PFSK-1 (cell line): ENCODE measurements at regions not wholly inside any gene's neighbourhood (a gene's known extent, or its start where the extent isn't known, plus 50 kb on each side); places are given as distances from the start of the nearest gene placed in this dataset.

Experiments
- FOXP2 ChIP-seq: optimal IDR thresholded peaks from 2 replicates; pipeline ENCODE3; 2011; ENCODE audit warnings: borderline replicate concordance, control low read depth, inconsistent platforms; ENCODE audit not compliant: insufficient read depth; ENCODE audit errors: extremely low read length, extremely low read depth
- POLR2AphosphoS5 ChIP-seq: IDR thresholded peaks from 2 replicates; pipeline ENCODE4 v1.6.1; 2012; ENCODE audit warnings: low read depth, mild to moderate bottlenecking, control low read depth, low read length, moderate library complexity
- SIN3A ChIP-seq: IDR thresholded peaks from 2 replicates; pipeline ENCODE4 v1.6.1; 2012; ENCODE audit warnings: mild to moderate bottlenecking, low read length, moderate library complexity, borderline replicate concordance; ENCODE audit not compliant: insufficient read depth
- TAF1 ChIP-seq: IDR thresholded peaks from 2 replicates; pipeline ENCODE4 v1.6.1; 2012; ENCODE audit warnings: low read length, control low read depth, borderline replicate concordance; ENCODE audit not compliant: insufficient read depth
- TF ChIP-seq, protein P1 (sequence below), 2 experiments: IDR thresholded peaks; 2 replicates each; pipeline versions ENCODE4 v1.6.1 to v1.8.0; 2011 to 2012; ENCODE audit warnings: low read depth in 2 of 2, low read length in 2 of 2, control low read depth in 1 of 2, inconsistent platforms in 1 of 2, mild to moderate bottlenecking in 1 of 2, moderate library complexity in 1 of 2; ENCODE audit not compliant: insufficient read depth in 1 of 2

DNA sequence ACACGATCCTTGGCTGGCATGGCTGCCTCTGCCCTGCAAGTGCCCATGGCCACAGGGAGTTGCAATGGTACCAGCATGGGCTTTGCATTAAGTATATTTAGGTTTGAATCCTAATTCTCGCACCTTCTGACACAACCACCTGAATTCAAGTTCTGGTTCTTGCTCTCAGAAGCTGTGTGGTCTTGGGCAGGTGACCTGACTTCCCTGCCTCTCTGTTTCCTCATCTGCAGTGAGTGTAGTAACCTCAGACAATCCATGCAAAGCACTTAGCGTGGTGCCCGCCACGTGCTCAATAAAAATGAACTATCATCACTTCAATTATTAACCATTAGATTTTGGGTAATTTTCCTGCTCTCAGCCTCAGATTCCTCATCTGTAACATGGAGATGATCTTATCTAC, 378.8 kb upstream of the ARID1B start:
- TF ChIP-seq TAF1 (no peak), SIN3A (no peak), FOXP2 (no peak), POLR2AphosphoS5 (no peak)
- TF ChIP-seq, protein P1, sequence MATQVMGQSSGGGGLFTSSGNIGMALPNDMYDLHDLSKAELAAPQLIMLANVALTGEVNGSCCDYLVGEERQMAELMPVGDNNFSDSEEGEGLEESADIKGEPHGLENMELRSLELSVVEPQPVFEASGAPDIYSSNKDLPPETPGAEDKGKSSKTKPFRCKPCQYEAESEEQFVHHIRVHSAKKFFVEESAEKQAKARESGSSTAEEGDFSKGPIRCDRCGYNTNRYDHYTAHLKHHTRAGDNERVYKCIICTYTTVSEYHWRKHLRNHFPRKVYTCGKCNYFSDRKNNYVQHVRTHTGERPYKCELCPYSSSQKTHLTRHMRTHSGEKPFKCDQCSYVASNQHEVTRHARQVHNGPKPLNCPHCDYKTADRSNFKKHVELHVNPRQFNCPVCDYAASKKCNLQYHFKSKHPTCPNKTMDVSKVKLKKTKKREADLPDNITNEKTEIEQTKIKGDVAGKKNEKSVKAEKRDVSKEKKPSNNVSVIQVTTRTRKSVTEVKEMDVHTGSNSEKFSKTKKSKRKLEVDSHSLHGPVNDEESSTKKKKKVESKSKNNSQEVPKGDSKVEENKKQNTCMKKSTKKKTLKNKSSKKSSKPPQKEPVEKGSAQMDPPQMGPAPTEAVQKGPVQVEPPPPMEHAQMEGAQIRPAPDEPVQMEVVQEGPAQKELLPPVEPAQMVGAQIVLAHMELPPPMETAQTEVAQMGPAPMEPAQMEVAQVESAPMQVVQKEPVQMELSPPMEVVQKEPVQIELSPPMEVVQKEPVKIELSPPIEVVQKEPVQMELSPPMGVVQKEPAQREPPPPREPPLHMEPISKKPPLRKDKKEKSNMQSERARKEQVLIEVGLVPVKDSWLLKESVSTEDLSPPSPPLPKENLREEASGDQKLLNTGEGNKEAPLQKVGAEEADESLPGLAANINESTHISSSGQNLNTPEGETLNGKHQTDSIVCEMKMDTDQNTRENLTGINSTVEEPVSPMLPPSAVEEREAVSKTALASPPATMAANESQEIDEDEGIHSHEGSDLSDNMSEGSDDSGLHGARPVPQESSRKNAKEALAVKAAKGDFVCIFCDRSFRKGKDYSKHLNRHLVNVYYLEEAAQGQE (IDR thresholded peaks at IDR 0.05; ENCODE audit: insufficient read depth in 1 of 2, low read depth in 2 of 2, low read length in 2 of 2): no peak

DNA sequence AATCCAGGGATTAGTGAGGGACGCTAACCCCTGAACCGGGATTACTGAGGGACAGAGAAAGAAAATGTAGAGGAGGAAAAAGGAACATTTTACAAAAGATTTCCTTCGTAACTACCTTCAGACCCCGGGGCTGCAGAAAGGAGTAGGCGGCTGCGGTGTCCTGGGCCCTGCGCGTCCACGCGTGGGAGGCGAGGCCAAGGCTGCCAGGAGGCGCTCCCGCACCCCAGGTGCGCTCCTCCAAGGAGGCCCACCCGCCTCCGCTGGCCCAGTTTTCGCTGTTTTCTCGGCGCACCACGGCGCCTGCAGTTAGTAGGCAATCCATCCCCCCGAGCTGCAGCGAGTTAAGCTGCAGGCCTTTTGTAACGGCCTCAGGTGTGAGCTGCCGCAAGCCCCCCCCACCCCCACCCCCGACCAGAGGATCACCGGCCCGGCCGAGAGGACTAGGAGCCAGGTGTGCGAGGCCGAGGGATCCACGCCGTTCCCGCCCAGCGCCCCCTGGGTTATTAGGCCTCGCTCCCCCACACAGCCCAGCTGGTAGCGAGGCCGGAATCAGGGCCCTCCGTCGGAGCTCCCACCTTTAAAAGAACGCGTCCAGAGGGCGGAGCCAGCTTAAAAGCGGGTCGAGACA, 380.3 kb upstream of the ARID1B start:
- TF ChIP-seq, protein P1 (IDR thresholded peaks at IDR 0.05; ENCODE audit: insufficient read depth in 1 of 2, low read depth in 2 of 2, low read length in 2 of 2): no peak
- TF ChIP-seq FOXP2 (no peak), TAF1 (no peak), SIN3A (no peak), POLR2AphosphoS5 (no peak)

DNA sequence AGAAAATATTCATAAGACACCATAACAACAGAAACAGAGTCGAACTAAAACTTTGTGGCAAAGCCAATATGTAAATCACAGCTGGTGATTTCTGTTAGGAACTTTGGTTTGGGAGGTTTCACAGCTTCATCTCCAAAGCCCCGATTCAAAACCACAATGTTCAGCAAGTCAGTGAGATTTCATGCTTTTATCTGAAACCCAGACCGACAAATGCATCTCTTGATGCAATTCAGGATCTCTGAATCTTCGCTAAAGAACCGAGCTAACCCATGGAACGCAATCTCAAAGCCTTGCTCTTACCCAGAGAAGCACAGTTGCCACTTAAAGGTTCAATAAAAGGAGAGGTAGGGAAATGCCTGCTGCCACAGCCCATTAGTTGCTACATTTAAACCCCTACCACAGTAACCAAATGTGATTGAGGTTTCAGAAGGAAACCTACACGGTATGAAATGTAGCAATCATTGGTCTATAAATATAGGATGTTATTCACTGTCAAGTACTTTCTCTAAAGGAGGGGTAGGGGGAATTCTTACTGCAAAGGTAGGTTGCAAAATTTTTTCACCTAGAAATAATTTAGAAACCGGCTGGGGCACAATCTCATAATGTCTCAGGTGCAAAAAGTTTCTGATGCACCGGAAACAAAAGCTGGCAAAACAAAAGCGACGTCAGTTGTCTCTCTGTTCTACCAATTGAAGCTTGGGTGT, 381.0 kb upstream of the ARID1B start:
- TF ChIP-seq, protein P1 (IDR thresholded peaks at IDR 0.05; ENCODE audit: insufficient read depth in 1 of 2, low read depth in 2 of 2, low read length in 2 of 2): no peak
- TF ChIP-seq POLR2AphosphoS5 (no peak), FOXP2 (no peak), TAF1 (no peak), SIN3A (no peak)

DNA sequence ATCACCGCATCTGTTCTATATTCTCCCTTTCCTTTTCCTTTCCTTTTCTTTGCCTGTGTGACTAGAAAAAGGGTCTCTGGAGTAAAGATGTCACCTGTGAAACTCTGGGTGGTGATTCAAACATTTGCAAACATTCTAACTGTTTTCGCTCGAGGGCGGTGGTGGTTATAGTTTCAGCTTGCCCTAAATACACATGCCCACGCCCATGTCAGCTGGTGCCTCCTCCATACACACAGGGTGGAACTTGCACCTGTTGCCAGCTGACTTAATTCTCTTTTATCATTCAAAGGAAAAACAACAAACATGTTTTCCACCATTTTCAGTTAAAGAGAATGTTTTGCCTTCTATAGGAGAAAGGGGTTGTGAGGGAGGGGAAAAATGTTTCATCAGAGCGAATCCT, 381.9 kb upstream of the ARID1B start:
- TF ChIP-seq TAF1 (no peak), SIN3A (no peak), POLR2AphosphoS5 (no peak), FOXP2 (no peak)
- TF ChIP-seq, protein P1 (IDR thresholded peaks at IDR 0.05; ENCODE audit: insufficient read depth in 1 of 2, low read depth in 2 of 2, low read length in 2 of 2): no peak

DNA sequence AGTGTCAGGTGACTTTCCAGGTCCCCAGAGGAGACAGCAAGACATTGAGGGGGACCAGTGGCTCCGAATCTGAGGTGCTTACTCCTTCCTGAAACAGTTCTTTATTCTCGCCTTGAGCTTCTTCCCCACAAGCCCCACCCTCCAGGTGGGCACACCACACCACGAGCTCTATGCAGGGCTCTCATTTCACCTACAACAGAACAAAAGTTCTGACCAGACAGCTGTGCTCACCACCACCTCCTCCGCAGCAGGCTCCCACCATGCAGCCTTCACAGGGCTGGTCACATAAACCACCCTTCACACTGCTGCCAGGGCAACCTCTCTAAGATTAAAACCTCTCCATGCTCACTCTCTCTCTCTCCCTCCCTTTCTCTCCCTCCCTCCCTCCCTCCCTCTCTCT, 384.5 kb upstream of the ARID1B start:
- no peak for TF ChIP-seq POLR2AphosphoS5
- TF ChIP-seq, protein P1 (IDR thresholded peaks at IDR 0.05; ENCODE audit: insufficient read depth in 1 of 2, low read depth in 2 of 2, low read length in 2 of 2): no peak
- TF ChIP-seq TAF1: no peak
- TF ChIP-seq FOXP2: no peak
- no peak for TF ChIP-seq SIN3A
